Fibroblast of lung (primary cell): ENCODE measurements at regions not wholly inside any gene's neighbourhood (a gene's known extent, or its start where the extent isn't known, plus 50 kb on each side); places are given as distances from the start of the nearest gene placed in this dataset.

Experiments used
- DNase-seq, 2 donors: peaks; one replicate each; pipeline versions ENCODE4 v3.0.0 to v3.0.0-alpha.2; 2010; ENCODE audit warnings: low read depth in 2 of 2
- H2AFZ ChIP-seq: 2 replicates; pipeline ENCODE4 v1.5.1; 2012; ENCODE audit warnings: low read length, control low read depth, inconsistent platforms
- H3K27ac ChIP-seq: 2 replicates; pipeline ENCODE4 v1.5.1; 2011; ENCODE audit warnings: low read length, control low read depth; ENCODE audit not compliant: insufficient read depth
- H3K27me3 ChIP-seq: 2 replicates; pipeline ENCODE4 v1.5.1; 2011; ENCODE audit warnings: mild to moderate bottlenecking, low read length; ENCODE audit not compliant: control insufficient read depth, insufficient read depth
- H3K36me3 ChIP-seq: 2 replicates; pipeline ENCODE4 v1.5.1; 2011; ENCODE audit warnings: low read length; ENCODE audit not compliant: control insufficient read depth, insufficient read depth
- H3K4me1 ChIP-seq: 2 replicates; pipeline ENCODE4 v1.5.1; 2011; ENCODE audit warnings: low read length; ENCODE audit not compliant: control insufficient read depth, insufficient read depth; ENCODE audit errors: extremely low read depth
- H3K4me2 ChIP-seq: 2 replicates; pipeline ENCODE4 v1.5.1; 2011; ENCODE audit warnings: low read length, control low read depth; ENCODE audit not compliant: insufficient read depth; ENCODE audit errors: extremely low read depth
- H3K4me3 ChIP-seq, 4 experiments: fragments of 200-600 bp in 1 of 4; sonication (generic) in 1 of 4; replicated peaks in 1 of 4; 2 replicates each; pipeline ENCODE4 v1.5.1; 2011 to 2016; ENCODE audit warnings: low read length in 4 of 4, low read depth in 3 of 4, mild to moderate bottlenecking in 3 of 4, control low read depth in 2 of 4, inconsistent platforms in 1 of 4, mixed read lengths in 1 of 4; ENCODE audit not compliant: insufficient read depth in 1 of 4; ENCODE audit errors: control extremely low read depth in 1 of 4
- H3K79me2 ChIP-seq: 2 replicates; pipeline ENCODE4 v1.5.1; 2012; ENCODE audit warnings: mild to moderate bottlenecking, low read length, inconsistent platforms; ENCODE audit not compliant: control insufficient read depth, insufficient read depth
- H3K9ac ChIP-seq: 2 replicates; pipeline ENCODE4 v1.5.1; 2011; ENCODE audit warnings: mild to moderate bottlenecking, low read length, control low read depth; ENCODE audit not compliant: insufficient read depth
- H3K9me3 ChIP-seq: 2 replicates; pipeline ENCODE4 v1.5.1; 2012; ENCODE audit warnings: low read depth, low read length; ENCODE audit not compliant: control insufficient read depth, insufficient read depth
- H4K20me1 ChIP-seq: 2 replicates; pipeline ENCODE4 v1.5.1; 2011; ENCODE audit warnings: low read length; ENCODE audit not compliant: control insufficient read depth, insufficient read depth; ENCODE audit errors: extremely low read depth
- CTCF ChIP-seq, 2 donors: IDR thresholded peaks in 1 of 2; conservative IDR thresholded peaks in 1 of 2; 1 replicate in 1 of 2; 2 replicates in 1 of 2; pipeline ENCODE4 v1.5.1; 2011 to 2012; ENCODE audit warnings: low read length in 2 of 2, control low read depth in 1 of 2, inconsistent platforms in 1 of 2, low read depth in 1 of 2, mild to moderate bottlenecking in 1 of 2
- EZH2 ChIP-seq: IDR thresholded peaks from 2 replicates; pipeline ENCODE4 v1.5.1; 2012; ENCODE audit warnings: low read length, control low read depth, mild to moderate bottlenecking; ENCODE audit errors: missing control alignments

GRCh38 chr14:101236496-101237251, 324.6 kb upstream of the DIO3 start:
- TF ChIP-seq EZH2, result no peak
- no peak for TF ChIP-seq CTCF (conservative IDR thresholded peaks at IDR 0.05 in 1 of 2, IDR thresholded peaks at IDR 0.05 in 1 of 2; ENCODE audit: low read depth in 1 of 2, low read length in 2 of 2)
- H3K9ac ChIP-seq, result no peak overlapping the region
- H4K20me1 ChIP-seq, result no peaks in the 10 kb centered on the region
- no peaks in the 10 kb centered on the region for H3K79me2 ChIP-seq
- no peak for DNase-seq
- H3K4me1 ChIP-seq, result no peaks in the 10 kb centered on the region
- no peaks in the 10 kb centered on the region for H3K9me3 ChIP-seq
- no peak overlapping the region for H3K4me3 ChIP-seq
- no peak overlapping the region for H3K4me2 ChIP-seq
- H2AFZ ChIP-seq, result no peak overlapping the region
- H3K27me3 ChIP-seq, result no peaks in the 10 kb centered on the region
- H3K36me3 ChIP-seq, result no peaks in the 10 kb centered on the region
- H3K27ac ChIP-seq, result no peak overlapping the region

GRCh38 chr14:101237252-101237616, 324.1 kb upstream of the DIO3 start:
- Histone ChIP-seq H3K4me2 (no peak overlapping the region), H3K27ac (no peak overlapping the region), H2AFZ (no peak overlapping the region), H3K79me2 (no peaks in the 10 kb centered on the region), H3K36me3 (no peaks in the 10 kb centered on the region), H3K9ac (no peak overlapping the region), H3K4me3 (no peak overlapping the region), H3K4me1 (no peaks in the 10 kb centered on the region), H3K9me3 (no peaks in the 10 kb centered on the region), H4K20me1 (no peaks in the 10 kb centered on the region), H3K27me3 (no peaks in the 10 kb centered on the region)
- TF ChIP-seq EZH2 (no peak), CTCF (conservative IDR thresholded peaks at IDR 0.05 in 1 of 2, IDR thresholded peaks at IDR 0.05 in 1 of 2; ENCODE audit: low read depth in 1 of 2, low read length in 2 of 2) (no peak)
- DNase-seq, result no peak

GRCh38 chr14:101239065-101239464, 322.2 kb upstream of the DIO3 start:
- no peaks in the 10 kb centered on the region for H4K20me1 ChIP-seq
- no peak for DNase-seq
- no peaks in the 10 kb centered on the region for H3K4me1 ChIP-seq
- H3K4me3 ChIP-seq, result no peak overlapping the region
- H3K9ac ChIP-seq, result no peak overlapping the region
- H3K27me3 ChIP-seq, result no peaks in the 10 kb centered on the region
- H3K79me2 ChIP-seq, result no peaks in the 10 kb centered on the region
- H3K36me3 ChIP-seq, result no peaks in the 10 kb centered on the region
- TF ChIP-seq CTCF (conservative IDR thresholded peaks at IDR 0.05 in 1 of 2, IDR thresholded peaks at IDR 0.05 in 1 of 2; ENCODE audit: low read depth in 1 of 2, low read length in 2 of 2), result no peak
- no peak for TF ChIP-seq EZH2
- H3K9me3 ChIP-seq, result no peaks in the 10 kb centered on the region
- no peak overlapping the region for H3K4me2 ChIP-seq
- H3K27ac ChIP-seq, result no peak overlapping the region
- no peak overlapping the region for H2AFZ ChIP-seq
